ENCODE measurements at regions not wholly inside any gene's neighbourhood (a gene's known extent, or its start where the extent isn't known, plus 50 kb on each side); places are given as distances from the start of the nearest gene placed in this dataset.

DNA sequence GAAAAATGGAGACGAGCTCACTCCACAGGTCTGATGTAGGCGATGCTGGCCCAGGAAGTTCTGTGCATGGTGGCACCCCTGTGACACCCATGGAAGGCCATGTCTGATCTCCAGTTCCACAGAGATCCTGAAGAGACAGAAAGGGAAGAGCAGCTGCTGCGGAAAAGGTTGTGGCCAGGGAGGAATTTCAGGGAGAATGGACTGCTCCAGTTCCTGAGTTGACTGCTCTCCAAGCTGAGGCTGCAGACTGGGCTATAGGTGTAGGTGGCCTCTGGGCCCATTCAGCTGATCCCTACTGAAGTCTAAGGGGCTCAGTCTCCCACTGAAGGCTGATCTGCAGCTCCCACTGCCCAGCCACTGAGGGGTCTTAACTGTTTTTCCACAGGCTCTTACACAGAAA is 89.2 kb downstream of the ETS2 start:
- TF ChIP-seq POLR2AphosphoS5 (IDR thresholded peaks at IDR 0.05; ENCODE audit: borderline replicate concordance, low read depth, low read length) (no peak), EZH2 (IDR thresholded peaks at IDR 0.05) (no peak), FOXP2 (optimal IDR thresholded peaks at IDR 0.05; ENCODE audit: control extremely low read depth, extremely low read length, insufficient read depth) (no peak)
